GM12878 (cell line): ENCODE measurements at regions not wholly inside any gene's neighbourhood (a gene's known extent, or its start where the extent isn't known, plus 50 kb on each side); places are given as distances from the start of the nearest gene placed in this dataset.

Experiments
- ATAC-seq: fragments of 200-7000 bp; cut with Tn5 transposase; 3 replicates; pipeline ENCODE4 v1.9.1; 2020; ENCODE audit warnings: mild to moderate bottlenecking, moderate library complexity
- BruUV-seq: library from RNA; stranded (reverse); fragments of 400-500 nt; replicated peaks from 2 replicates; lab custom pipeline; 2021; lab: Mats Ljungman, UMichigan
- CTCF ChIA-PET: fragments of 300-600 bp; sonication (Branson Sonifier 250); formaldehyde crosslinking; extraction: SDS; loops from one replicate; lab custom pipeline; 2021; ENCODE audit warnings: inconsistent platforms; lab: Yijun Ruan, JAX
- POLR2A ChIA-PET: fragments of 350-600 bp; formaldehyde crosslinking; extraction: SDS; loops from one replicate; lab custom pipeline; 2021; ENCODE audit warnings: inconsistent platforms; lab: Charles Lee
- RAD21 ChIA-PET: fragments of 300-600 bp; sonication (Branson Sonifier 250); formaldehyde crosslinking; loops from one replicate; lab custom pipeline; 2023; ENCODE audit warnings: antibody characterized with exemption; ENCODE audit not compliant: unreplicated experiment; lab: Charles Lee
- SMC1A ChIA-PET: fragments of 300-600 bp; sonication (Branson Sonifier 250); formaldehyde crosslinking; loops from one replicate; lab custom pipeline; 2023; ENCODE audit not compliant: unreplicated experiment, uncharacterized antibody; lab: Charles Lee
- DNase-seq: peaks from one replicate; pipeline ENCODE4 v3.0.0-alpha.2; 2011; ENCODE audit warnings: low read depth, low spot score
- FAIRE-seq: peaks from 3 replicates; lab custom pipeline; 2011; peaks lifted over from hg19 to GRCh38; lab: Jason Lieb, UNC
- H2AFZ ChIP-seq: 2 replicates; pipeline ENCODE4 v1.6.0; 2011; ENCODE audit warnings: low read depth, low read length, control low read depth; ENCODE audit not compliant: control insufficient read depth
- H3K27ac ChIP-seq: 2 replicates; pipeline ENCODE4 v1.5.1; 2011; ENCODE audit warnings: control low read depth; ENCODE audit not compliant: control insufficient read depth, insufficient read depth
- H3K27me3 ChIP-seq, 2 experiments: replicated peaks in 1 of 2; 2 replicates each; pipeline versions ENCODE4 v1.6.0 to v1.6.1; 2011; ENCODE audit warnings: low read length in 1 of 2; ENCODE audit not compliant: control insufficient read depth in 2 of 2, insufficient read depth in 2 of 2
- H3K36me3 ChIP-seq, 2 experiments: 2 replicates each; pipeline ENCODE4 v1.5.1; 2011; ENCODE audit warnings: low read length in 1 of 2; ENCODE audit not compliant: control insufficient read depth in 2 of 2, insufficient read depth in 2 of 2
- H3K4me1 ChIP-seq: 2 replicates; pipeline ENCODE4 v1.6.1; 2011; ENCODE audit warnings: mild to moderate bottlenecking, low read length, moderate library complexity, mixed read lengths; ENCODE audit not compliant: control insufficient read depth, insufficient read depth
- H3K4me2 ChIP-seq: 2 replicates; pipeline ENCODE4 v1.6.0; 2011; ENCODE audit warnings: control low read depth; ENCODE audit not compliant: control insufficient read depth, insufficient read depth
- H3K4me3 ChIP-seq: fragments of 200-600 bp; sonication (generic); 2 replicates; pipeline ENCODE4 v1.5.1; 2016
- H3K79me2 ChIP-seq: 2 replicates; pipeline ENCODE4 v1.6.0; 2011; ENCODE audit warnings: low read length; ENCODE audit not compliant: control insufficient read depth, insufficient read depth
- H3K9ac ChIP-seq: 2 replicates; pipeline ENCODE4 v1.8.0; 2011; ENCODE audit warnings: low read length, control low read depth, mixed read lengths; ENCODE audit not compliant: control insufficient read depth, insufficient read depth
- H3K9me3 ChIP-seq: replicated peaks from 3 replicates; pipeline ENCODE4 v1.5.1; 2011; ENCODE audit warnings: mild to moderate bottlenecking, low read length; ENCODE audit not compliant: control insufficient read depth, insufficient read depth
- H4K20me1 ChIP-seq: 2 replicates; pipeline ENCODE4 v1.6.0; 2011; ENCODE audit not compliant: control insufficient read depth, insufficient read depth
- CBFB ChIP-seq: IDR thresholded peaks from 2 replicates; pipeline ENCODE4 v1.6.1; 2016; ENCODE audit warnings: antibody characterized with exemption, low read depth
- GATAD2B ChIP-seq: fragments of 450-650 bp; conservative IDR thresholded peaks from 2 replicates; pipeline ENCODE4 v1.6.1; 2017; ENCODE audit warnings: low read depth, mild to moderate bottlenecking, moderate library complexity
- HDAC2 ChIP-seq: fragments of 200-600 bp; sonication (generic); IDR thresholded peaks from 2 replicates; pipeline ENCODE4 v1.6.1; 2017
- LARP7 ChIP-seq: fragments of 450-650 bp; IDR thresholded peaks from 2 replicates; pipeline ENCODE4 v1.6.1; 2017; ENCODE audit warnings: mild to moderate bottlenecking
- SMAD5 ChIP-seq: IDR thresholded peaks from 2 replicates; pipeline ENCODE4 v1.6.1; 2016; ENCODE audit warnings: antibody characterized with exemption, low read depth
- SP1 ChIP-seq: IDR thresholded peaks from one replicate; pipeline ENCODE4 v1.6.1; 2011; ENCODE audit warnings: low read depth, low read length
- TCF3 ChIP-seq: IDR thresholded peaks from 2 replicates; pipeline ENCODE4 v1.6.1; 2012; ENCODE audit warnings: low read depth, mild to moderate bottlenecking, low read length, borderline replicate concordance; ENCODE audit not compliant: insufficient read depth
- ZNF24 ChIP-seq: fragments of 450-650 bp; IDR thresholded peaks from 2 replicates; pipeline ENCODE4 v1.6.1; 2017; ENCODE audit warnings: antibody characterized with exemption, mild to moderate bottlenecking
- WGBS: methylation state at CpG from one replicate; pipeline ENCODE4 v1.1.6; 2016; ENCODE audit warnings: low lambda C conversion rate; ENCODE audit not compliant: insufficient replicate concordance, insufficient coverage; ENCODE audit errors: missing lambda C conversion rate; 5-methylcytosine and 5-hydroxymethylcytosine counted together
- in situ Hi-C: fragments of 300-500 bp; cut with MboI; formaldehyde crosslinking; loops from 9 replicates; pipeline ENCODE4 v1.14.3; 2018; ENCODE audit warnings: mixed read lengths
- intact Hi-C: fragments of 100-400 bp; cut with micrococcal nuclease; formaldehyde crosslinking; loops from one replicate; pipeline ENCODE4 v1.14.2; 2022; ENCODE audit not compliant: unreplicated experiment
- TF ChIP-seq, protein P1 (sequence below): fragments of 450-650 bp; IDR thresholded peaks from 2 replicates; pipeline ENCODE4 v1.6.1; 2017; ENCODE audit warnings: antibody characterized with exemption, mild to moderate bottlenecking, moderate library complexity
- TF ChIP-seq, protein P2 (sequence below): IDR thresholded peaks from 2 replicates; pipeline ENCODE4 v1.6.1; 2012; ENCODE audit warnings: improper control_type of control experiment, low read depth, low read length; ENCODE audit not compliant: insufficient replicate concordance

GRCh38 chr6:167577891-167578361 is 248.8 kb upstream of the AFDN start:
- intact Hi-C loops (no loop called here), in situ Hi-C loops (no loop called here)
- FAIRE-seq, result no peak
- no peak overlapping the region for H3K4me2 ChIP-seq
- no peaks in the 10 kb centered on the region for H3K36me3 ChIP-seq
- no TSS peak for BruUV-seq
- TF ChIP-seq, protein P1, sequence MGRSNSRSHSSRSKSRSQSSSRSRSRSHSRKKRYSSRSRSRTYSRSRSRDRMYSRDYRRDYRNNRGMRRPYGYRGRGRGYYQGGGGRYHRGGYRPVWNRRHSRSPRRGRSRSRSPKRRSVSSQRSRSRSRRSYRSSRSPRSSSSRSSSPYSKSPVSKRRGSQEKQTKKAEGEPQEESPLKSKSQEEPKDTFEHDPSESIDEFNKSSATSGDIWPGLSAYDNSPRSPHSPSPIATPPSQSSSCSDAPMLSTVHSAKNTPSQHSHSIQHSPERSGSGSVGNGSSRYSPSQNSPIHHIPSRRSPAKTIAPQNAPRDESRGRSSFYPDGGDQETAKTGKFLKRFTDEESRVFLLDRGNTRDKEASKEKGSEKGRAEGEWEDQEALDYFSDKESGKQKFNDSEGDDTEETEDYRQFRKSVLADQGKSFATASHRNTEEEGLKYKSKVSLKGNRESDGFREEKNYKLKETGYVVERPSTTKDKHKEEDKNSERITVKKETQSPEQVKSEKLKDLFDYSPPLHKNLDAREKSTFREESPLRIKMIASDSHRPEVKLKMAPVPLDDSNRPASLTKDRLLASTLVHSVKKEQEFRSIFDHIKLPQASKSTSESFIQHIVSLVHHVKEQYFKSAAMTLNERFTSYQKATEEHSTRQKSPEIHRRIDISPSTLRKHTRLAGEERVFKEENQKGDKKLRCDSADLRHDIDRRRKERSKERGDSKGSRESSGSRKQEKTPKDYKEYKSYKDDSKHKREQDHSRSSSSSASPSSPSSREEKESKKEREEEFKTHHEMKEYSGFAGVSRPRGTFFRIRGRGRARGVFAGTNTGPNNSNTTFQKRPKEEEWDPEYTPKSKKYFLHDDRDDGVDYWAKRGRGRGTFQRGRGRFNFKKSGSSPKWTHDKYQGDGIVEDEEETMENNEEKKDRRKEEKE, result no peak
- no peak for TF ChIP-seq GATAD2B
- TF ChIP-seq CBFB, result no peak
- no peaks in the 10 kb centered on the region for H3K27me3 ChIP-seq
- no peaks in the 10 kb centered on the region for H4K20me1 ChIP-seq
- DNase-seq, result no peak
- ChIA-PET POLR2A (no interaction called here), SMC1A (no interaction called here), RAD21 (no interaction called here), CTCF (no interaction called here)
- no peaks in the 10 kb centered on the region for H3K79me2 ChIP-seq
- no peak overlapping the region for H2AFZ ChIP-seq
- no peak overlapping the region for H3K4me3 ChIP-seq
- no peak overlapping the region for H3K9ac ChIP-seq
- H3K27ac ChIP-seq, result no peak overlapping the region
- no peaks in the 10 kb centered on the region; the same call in 2 of the 3 replicates for H3K9me3 ChIP-seq
- no peak for ATAC-seq
- WGBS, result 45% methylated on average over 13 of the region's 13 CpGs
- H3K4me1 ChIP-seq, result no peaks in the 10 kb centered on the region

GRCh38 chr6:167578371-167578901 is 248.3 kb upstream of the AFDN start:
- DNase-seq, result no peak
- Histone ChIP-seq H3K9ac (no peak overlapping the region), H3K4me3 (no peak overlapping the region), H2AFZ (no peak overlapping the region), H3K27ac (no peak overlapping the region), H3K4me2 (no peak overlapping the region), H3K27me3 (no peaks in the 10 kb centered on the region), H3K79me2 (no peaks in the 10 kb centered on the region), H3K9me3 (no peaks in the 10 kb centered on the region; the same call in 2 of the 3 replicates), H3K4me1 (no peaks in the 10 kb centered on the region), H3K36me3 (no peaks in the 10 kb centered on the region), H4K20me1 (no peaks in the 10 kb centered on the region)
- TF ChIP-seq, protein P2, sequence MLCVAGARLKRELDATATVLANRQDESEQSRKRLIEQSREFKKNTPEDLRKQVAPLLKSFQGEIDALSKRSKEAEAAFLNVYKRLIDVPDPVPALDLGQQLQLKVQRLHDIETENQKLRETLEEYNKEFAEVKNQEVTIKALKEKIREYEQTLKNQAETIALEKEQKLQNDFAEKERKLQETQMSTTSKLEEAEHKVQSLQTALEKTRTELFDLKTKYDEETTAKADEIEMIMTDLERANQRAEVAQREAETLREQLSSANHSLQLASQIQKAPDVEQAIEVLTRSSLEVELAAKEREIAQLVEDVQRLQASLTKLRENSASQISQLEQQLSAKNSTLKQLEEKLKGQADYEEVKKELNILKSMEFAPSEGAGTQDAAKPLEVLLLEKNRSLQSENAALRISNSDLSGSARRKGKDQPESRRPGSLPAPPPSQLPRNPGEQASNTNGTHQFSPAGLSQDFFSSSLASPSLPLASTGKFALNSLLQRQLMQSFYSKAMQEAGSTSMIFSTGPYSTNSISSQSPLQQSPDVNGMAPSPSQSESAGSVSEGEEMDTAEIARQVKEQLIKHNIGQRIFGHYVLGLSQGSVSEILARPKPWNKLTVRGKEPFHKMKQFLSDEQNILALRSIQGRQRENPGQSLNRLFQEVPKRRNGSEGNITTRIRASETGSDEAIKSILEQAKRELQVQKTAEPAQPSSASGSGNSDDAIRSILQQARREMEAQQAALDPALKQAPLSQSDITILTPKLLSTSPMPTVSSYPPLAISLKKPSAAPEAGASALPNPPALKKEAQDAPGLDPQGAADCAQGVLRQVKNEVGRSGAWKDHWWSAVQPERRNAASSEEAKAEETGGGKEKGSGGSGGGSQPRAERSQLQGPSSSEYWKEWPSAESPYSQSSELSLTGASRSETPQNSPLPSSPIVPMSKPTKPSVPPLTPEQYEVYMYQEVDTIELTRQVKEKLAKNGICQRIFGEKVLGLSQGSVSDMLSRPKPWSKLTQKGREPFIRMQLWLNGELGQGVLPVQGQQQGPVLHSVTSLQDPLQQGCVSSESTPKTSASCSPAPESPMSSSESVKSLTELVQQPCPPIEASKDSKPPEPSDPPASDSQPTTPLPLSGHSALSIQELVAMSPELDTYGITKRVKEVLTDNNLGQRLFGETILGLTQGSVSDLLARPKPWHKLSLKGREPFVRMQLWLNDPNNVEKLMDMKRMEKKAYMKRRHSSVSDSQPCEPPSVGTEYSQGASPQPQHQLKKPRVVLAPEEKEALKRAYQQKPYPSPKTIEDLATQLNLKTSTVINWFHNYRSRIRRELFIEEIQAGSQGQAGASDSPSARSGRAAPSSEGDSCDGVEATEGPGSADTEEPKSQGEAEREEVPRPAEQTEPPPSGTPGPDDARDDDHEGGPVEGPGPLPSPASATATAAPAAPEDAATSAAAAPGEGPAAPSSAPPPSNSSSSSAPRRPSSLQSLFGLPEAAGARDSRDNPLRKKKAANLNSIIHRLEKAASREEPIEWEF, result no peak
- TF ChIP-seq HDAC2 (no peak), LARP7 (no peak), SMAD5 (no peak), ZNF24 (no peak), SP1 (no peak), TCF3 (no peak)
- RAD21 ChIA-PET, result no interaction called here
- SMC1A ChIA-PET, result no interaction called here
- CTCF ChIA-PET, result no interaction called here
- intact Hi-C loops, result no loop called here
- no TSS peak for BruUV-seq
- WGBS, result 32% methylated on average over 16 of the region's 16 CpGs
- in situ Hi-C loops, result no loop called here
- no peak for ATAC-seq
- no peak for FAIRE-seq
- POLR2A ChIA-PET, result no interaction called here
